ENCODE measurements at regions not wholly inside any gene's neighbourhood (a gene's known extent, or its start where the extent isn't known, plus 50 kb on each side); places are given as distances from the start of the nearest gene placed in this dataset.

DNA sequence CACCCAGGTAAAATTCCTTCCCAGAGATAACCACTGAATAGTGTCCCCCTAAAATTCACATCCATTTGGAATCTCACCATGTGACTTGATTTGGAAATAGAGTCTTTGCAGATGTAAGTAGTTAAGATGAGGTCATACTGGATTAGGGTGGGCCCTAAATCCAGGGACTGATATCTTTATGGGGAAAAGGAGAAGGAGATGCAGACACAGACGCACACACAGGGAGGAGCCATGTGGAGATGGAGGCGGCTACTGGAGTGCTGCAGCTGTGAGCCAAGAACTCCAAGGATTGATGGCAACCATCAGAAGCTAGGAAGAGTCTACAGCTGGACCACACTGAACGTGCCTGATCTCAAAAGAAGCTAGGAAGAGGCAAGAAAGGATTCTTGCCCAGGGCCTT lies 96.6 kb upstream of the SRD5A3 start:
- in situ Hi-C loops (cut with MboI; ENCODE audit: low pct_unique_long_range_greater_than_20kb, low sequenced_read_pairs, unreplicated experiment), result no loop called here
- TF ChIP-seq, protein P1, sequence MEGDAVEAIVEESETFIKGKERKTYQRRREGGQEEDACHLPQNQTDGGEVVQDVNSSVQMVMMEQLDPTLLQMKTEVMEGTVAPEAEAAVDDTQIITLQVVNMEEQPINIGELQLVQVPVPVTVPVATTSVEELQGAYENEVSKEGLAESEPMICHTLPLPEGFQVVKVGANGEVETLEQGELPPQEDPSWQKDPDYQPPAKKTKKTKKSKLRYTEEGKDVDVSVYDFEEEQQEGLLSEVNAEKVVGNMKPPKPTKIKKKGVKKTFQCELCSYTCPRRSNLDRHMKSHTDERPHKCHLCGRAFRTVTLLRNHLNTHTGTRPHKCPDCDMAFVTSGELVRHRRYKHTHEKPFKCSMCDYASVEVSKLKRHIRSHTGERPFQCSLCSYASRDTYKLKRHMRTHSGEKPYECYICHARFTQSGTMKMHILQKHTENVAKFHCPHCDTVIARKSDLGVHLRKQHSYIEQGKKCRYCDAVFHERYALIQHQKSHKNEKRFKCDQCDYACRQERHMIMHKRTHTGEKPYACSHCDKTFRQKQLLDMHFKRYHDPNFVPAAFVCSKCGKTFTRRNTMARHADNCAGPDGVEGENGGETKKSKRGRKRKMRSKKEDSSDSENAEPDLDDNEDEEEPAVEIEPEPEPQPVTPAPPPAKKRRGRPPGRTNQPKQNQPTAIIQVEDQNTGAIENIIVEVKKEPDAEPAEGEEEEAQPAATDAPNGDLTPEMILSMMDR (IDR thresholded peaks at IDR 0.05; ENCODE audit: extremely low read depth, insufficient read depth, missing control alignments), result no peak
- no peak for DNase-seq (ENCODE audit: low spot score)

DNA sequence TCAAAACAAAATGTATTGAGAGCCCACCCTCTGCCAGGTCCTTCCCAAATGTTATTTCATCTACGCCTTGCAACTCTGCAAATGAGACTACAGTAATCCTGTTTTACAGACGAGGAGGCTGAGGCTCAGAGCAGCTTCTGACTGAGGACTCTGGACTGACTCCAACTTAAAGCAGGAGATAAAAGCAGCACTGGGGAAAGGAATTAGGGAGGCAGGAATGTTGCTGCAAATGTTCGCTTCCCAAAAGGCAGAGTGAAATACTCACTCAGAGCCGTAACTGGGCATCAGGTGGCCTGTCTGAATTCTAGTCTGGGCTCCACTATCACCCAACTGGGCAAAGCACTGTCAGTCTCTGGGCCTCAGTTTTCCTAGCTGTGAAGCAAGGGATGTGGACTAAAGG lies 94.7 kb upstream of the SRD5A3 start:
- in situ Hi-C loops (cut with MboI; ENCODE audit: low pct_unique_long_range_greater_than_20kb, low sequenced_read_pairs, unreplicated experiment), result no loop called here
- TF ChIP-seq, protein P1 (IDR thresholded peaks at IDR 0.05; ENCODE audit: extremely low read depth, insufficient read depth, missing control alignments), result no peak
- no peak for DNase-seq (ENCODE audit: low spot score)

DNA sequence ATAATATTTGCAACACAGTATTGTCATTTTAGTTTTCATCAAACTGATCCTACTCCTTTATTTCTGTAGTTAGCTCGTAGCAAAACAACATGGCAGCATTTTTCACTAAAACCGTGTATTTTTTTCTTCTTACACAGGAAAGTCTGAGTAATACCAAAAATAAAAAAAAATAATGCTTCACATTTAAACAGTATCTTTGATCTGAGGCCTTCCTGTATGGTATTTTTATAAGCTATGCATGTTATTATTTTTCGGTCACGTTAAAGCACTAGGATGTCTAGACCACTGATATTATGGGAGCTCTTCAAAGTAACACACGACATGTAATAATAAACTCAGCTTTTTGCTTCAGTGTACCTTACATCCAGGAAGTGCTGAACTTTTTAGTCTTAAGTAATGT lies 94.1 kb upstream of the SRD5A3 start:
- in situ Hi-C loops (cut with MboI; ENCODE audit: low pct_unique_long_range_greater_than_20kb, low sequenced_read_pairs, unreplicated experiment), result no loop called here
- DNase-seq (ENCODE audit: low spot score), result no peak
- TF ChIP-seq, protein P1 (IDR thresholded peaks at IDR 0.05; ENCODE audit: extremely low read depth, insufficient read depth, missing control alignments), result no peak

DNA sequence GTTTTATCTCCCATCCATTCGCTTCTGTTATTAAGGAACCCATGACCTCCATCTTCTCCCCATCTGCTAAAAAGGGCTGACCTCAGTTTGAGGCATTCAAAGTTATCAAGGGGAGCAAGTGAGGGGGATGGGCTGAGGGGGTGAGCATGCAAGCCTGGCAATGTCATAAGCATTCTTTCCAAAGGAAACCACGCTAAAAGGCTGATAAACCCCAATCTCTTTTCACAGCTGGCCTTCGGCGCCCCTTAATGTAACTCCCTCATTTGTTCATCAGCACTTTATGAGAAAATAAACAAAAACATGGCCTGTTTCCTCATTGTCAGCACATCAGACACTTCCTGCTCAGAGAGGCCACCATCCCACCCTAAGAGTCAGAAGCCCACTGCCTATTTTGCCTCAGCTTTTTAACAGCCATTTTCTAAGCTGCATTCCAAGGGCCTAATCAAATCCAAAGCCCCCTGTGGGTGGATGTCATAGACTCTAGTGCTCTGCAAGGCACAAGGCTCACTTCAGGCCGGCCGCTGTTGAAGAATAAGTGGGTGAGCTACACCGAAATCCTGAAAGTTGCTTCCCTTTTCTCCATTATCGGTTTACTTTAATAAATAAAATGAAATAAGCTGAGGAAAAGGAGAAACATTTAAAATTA lies 92.0 kb upstream of the SRD5A3 start:
- TF ChIP-seq, protein P1 (IDR thresholded peaks at IDR 0.05; ENCODE audit: extremely low read depth, insufficient read depth, missing control alignments), result no peak
- no peak for DNase-seq (ENCODE audit: low spot score)
- in situ Hi-C loops (cut with MboI; ENCODE audit: low pct_unique_long_range_greater_than_20kb, low sequenced_read_pairs, unreplicated experiment), result no loop called here

DNA sequence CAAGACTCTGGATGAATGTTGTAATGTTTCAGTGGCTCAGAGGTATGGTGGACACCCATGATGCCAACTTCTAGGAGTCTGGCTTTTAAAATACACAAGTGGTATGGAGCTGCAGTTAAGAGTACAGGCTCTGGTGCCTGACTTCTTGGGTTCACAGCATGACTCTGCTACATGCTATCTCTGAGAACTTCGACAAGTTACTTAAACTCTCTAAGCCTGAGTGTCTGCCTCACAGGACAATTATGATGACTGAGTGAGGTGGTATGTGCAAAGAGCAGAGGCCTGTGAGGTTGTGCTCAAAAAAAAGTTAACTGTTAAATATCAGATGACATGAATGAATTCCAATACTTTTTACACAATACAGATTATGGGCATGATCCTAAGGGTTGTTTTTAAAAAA lies 90.9 kb upstream of the SRD5A3 start:
- DNase-seq (ENCODE audit: low spot score), result no peak
- in situ Hi-C loops (cut with MboI; ENCODE audit: low pct_unique_long_range_greater_than_20kb, low sequenced_read_pairs, unreplicated experiment), result no loop called here
- TF ChIP-seq, protein P1 (IDR thresholded peaks at IDR 0.05; ENCODE audit: extremely low read depth, insufficient read depth, missing control alignments), result no peak

DNA sequence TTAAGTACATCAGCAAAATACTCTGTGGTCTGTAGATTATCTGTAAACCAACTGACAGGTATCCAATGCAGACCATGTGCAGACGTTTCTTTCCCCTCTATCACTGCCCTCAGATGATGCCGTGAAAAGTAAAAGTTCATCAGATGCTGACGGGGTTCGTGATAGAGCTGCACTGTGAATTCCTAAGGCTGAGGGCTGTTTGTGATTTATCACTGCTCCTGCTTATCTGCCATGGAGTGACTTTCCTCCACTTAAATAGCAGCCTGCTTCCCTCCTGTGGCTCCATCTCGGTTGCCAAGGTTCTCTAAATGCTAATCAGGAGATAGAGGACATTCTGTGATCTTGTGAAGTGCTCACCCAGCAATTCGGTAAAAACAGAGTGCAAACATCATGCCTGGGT lies 89.3 kb upstream of the SRD5A3 start:
- TF ChIP-seq, protein P1 (IDR thresholded peaks at IDR 0.05; ENCODE audit: extremely low read depth, insufficient read depth, missing control alignments), result no peak
- DNase-seq (ENCODE audit: low spot score), result no peak
- in situ Hi-C loops (cut with MboI; ENCODE audit: low pct_unique_long_range_greater_than_20kb, low sequenced_read_pairs, unreplicated experiment), result no loop called here

Data from GM13977 (cell line).